NB4 (cell line): ENCODE measurements at regions not wholly inside any gene's neighbourhood (a gene's known extent, or its start where the extent isn't known, plus 50 kb on each side); places are given as distances from the start of the nearest gene placed in this dataset.

Experiments used
- DNase-seq: peaks from one replicate; pipeline ENCODE4 v3.0.0; 2010; ENCODE audit warnings: low read depth
- H3K4me3 ChIP-seq: one replicate; pipeline ENCODE4 v1.5.1; 2011; ENCODE audit warnings: mild to moderate bottlenecking, low read depth, low read length, moderate library complexity
- CTCF ChIP-seq: IDR thresholded peaks from one replicate; pipeline ENCODE4 v1.5.1; 2012; ENCODE audit warnings: low read depth, low read length
- MAX ChIP-seq: IDR thresholded peaks from 2 replicates; pipeline ENCODE4 v1.6.1; 2011; ENCODE audit warnings: low read depth, low read length
- MYC ChIP-seq: IDR thresholded peaks from 2 replicates; pipeline ENCODE4 v1.6.1; 2011; ENCODE audit warnings: low read depth, low read length
- POLR2A ChIP-seq: IDR thresholded peaks from 2 replicates; pipeline ENCODE4 v1.6.1; 2011; ENCODE audit warnings: mild to moderate bottlenecking; ENCODE audit not compliant: insufficient read length; ENCODE audit errors: extremely low read depth

GRCh38 chr4:126776361-126776760 is 856.4 kb upstream of the INTU start:
- no peak for DNase-seq
- no peak overlapping the region for H3K4me3 ChIP-seq
- TF ChIP-seq MAX (no peak), CTCF (no peak), POLR2A (no peak), MYC (no peak)

GRCh38 chr4:126777649-126778048 is 855.1 kb upstream of the INTU start:
- DNase-seq: no peak
- TF ChIP-seq POLR2A (no peak), MYC (no peak), MAX (no peak), CTCF (no peak)
- no peak overlapping the region for H3K4me3 ChIP-seq

GRCh38 chr4:126778348-126778747 is 854.4 kb upstream of the INTU start:
- TF ChIP-seq MYC: no peak
- no peak for TF ChIP-seq CTCF
- TF ChIP-seq MAX: no peak
- TF ChIP-seq POLR2A: no peak
- peak; percentile 15 for DNase-seq
- H3K4me3 ChIP-seq: no peak overlapping the region

- H3K4me3 ChIP-seq: no peak overlapping the region
- no peak for DNase-seq
- TF ChIP-seq POLR2A (no peak), MYC (no peak), MAX (no peak), CTCF (no peak)
Measured at GRCh38 chr4:126779001-126779400, 853.8 kb upstream of the INTU start.

GRCh38 chr4:126779436-126780166 is 853.2 kb upstream of the INTU start:
- H3K4me3 ChIP-seq: no peak overlapping the region
- TF ChIP-seq CTCF (no peak), MAX (no peak), MYC (no peak), POLR2A (no peak)
- DNase-seq: no peak
